ENCODE measurements at regions not wholly inside any gene's neighbourhood (a gene's known extent, or its start where the extent isn't known, plus 50 kb on each side); places are given as distances from the start of the nearest gene placed in this dataset.
"Not testable (repeated sequence)": the region's sequence is repeated elsewhere in the genome, so short reads cannot be mapped to it uniquely, and the experiment has no call there.

DNA sequence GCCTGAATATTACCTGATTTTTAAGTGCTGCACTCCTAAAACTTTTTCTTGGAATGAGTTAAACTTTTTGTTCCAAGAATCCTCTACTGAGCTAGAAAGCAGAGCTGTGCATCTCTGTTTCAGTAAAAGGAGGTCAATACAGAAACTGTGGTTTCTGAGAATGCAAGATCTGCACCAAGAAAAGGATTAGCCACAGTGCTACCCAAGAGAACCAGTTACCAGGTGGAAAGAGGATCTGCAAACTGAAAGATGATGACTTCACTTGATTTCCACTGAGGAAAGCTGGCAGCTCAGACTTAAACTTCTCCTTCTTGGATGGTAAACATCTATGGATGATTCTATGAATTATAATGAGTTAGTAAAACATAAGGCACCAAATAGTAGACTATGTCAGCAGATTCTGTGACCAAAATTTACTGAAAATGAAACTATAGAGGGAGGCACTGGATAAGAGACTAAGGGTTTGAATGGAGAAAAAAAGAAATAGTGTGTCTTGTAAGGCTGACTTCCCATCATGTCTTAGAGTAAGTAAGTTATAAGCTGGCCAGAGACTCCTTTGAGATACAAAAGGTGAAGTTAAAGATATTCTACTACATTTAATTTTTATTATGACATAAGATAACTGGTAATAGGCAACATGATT is 127.7 kb upstream of the CTSV start:
- H3K27me3 ChIP-seq (ENCODE audit: control insufficient read depth in 2 of 2, insufficient read depth in 2 of 2, low read length in 2 of 2); H3K9me3 Mint-ChIP-seq; intact Hi-C loops (cut with micrococcal nuclease); H3K36me3 Mint-ChIP-seq; H2AFZ ChIP-seq (ENCODE audit: insufficient read depth, low read depth, low read length, poor library complexity, severe bottlenecking); H3K4me1 Mint-ChIP-seq; H3K79me2 ChIP-seq (ENCODE audit: insufficient read depth, low read length); H3K4me2 ChIP-seq (replicated peaks; ENCODE audit: extremely low read depth, low read length, poor library complexity, severe bottlenecking); H3K4me3 Mint-ChIP-seq; DNase-seq; H3K36me3 ChIP-seq (replicated peaks in 1 of 2; ENCODE audit: control insufficient read depth in 1 of 2, insufficient read depth in 2 of 2, low read length in 2 of 2); H3K9ac ChIP-seq (ENCODE audit: insufficient read depth, low read length, poor library complexity, severe bottlenecking); H3K27me3 Mint-ChIP-seq (ENCODE audit: low read depth in 3 of 3); H3K4me1 ChIP-seq (ENCODE audit: control insufficient read depth in 1 of 2, insufficient read depth in 2 of 2, low read length in 2 of 2); H3K4me3 ChIP-seq (replicated peaks in 1 of 3; ENCODE audit: low read depth in 2 of 3, low read length in 3 of 3); H3K9me3 ChIP-seq (replicated peaks in 1 of 2; ENCODE audit: control insufficient read depth in 1 of 2, insufficient read depth in 1 of 2, low read length in 2 of 2); H4K20me1 ChIP-seq (ENCODE audit: insufficient read depth, low read length); H3K27ac ChIP-seq (ENCODE audit: low read depth in 1 of 2, low read length in 2 of 2); H3K27ac Mint-ChIP-seq: not testable (repeated sequence)

GRCh38 chr9:97160255-97160654 is 121.3 kb upstream of the CTSV start:
- no CpG with 5 or more reads among the region's 1 CpG for WGBS (ENCODE audit: insufficient coverage)
- H3K27me3 ChIP-seq (ENCODE audit: control insufficient read depth in 2 of 2, insufficient read depth in 2 of 2, low read length in 2 of 2) = no peaks in the 10 kb centered on the region
- H3K4me1 Mint-ChIP-seq = no peaks in the 10 kb centered on the region

GRCh38 chr9:97158722-97159121 is 119.8 kb upstream of the CTSV start:
- H3K79me2 ChIP-seq (ENCODE audit: insufficient read depth, low read length); H4K20me1 ChIP-seq (ENCODE audit: insufficient read depth, low read length); H3K27me3 ChIP-seq (ENCODE audit: control insufficient read depth in 2 of 2, insufficient read depth in 2 of 2, low read length in 2 of 2); H3K9me3 Mint-ChIP-seq; H3K4me3 Mint-ChIP-seq; H3K36me3 ChIP-seq (replicated peaks in 1 of 2; ENCODE audit: control insufficient read depth in 1 of 2, insufficient read depth in 2 of 2, low read length in 2 of 2); DNase-seq; H3K27ac ChIP-seq (ENCODE audit: low read depth in 1 of 2, low read length in 2 of 2); H3K4me1 Mint-ChIP-seq; H3K4me2 ChIP-seq (replicated peaks; ENCODE audit: extremely low read depth, low read length, poor library complexity, severe bottlenecking); H3K27ac Mint-ChIP-seq; H3K36me3 Mint-ChIP-seq; H3K4me3 ChIP-seq (replicated peaks in 1 of 3; ENCODE audit: low read depth in 2 of 3, low read length in 3 of 3); H3K9ac ChIP-seq (ENCODE audit: insufficient read depth, low read length, poor library complexity, severe bottlenecking); H3K9me3 ChIP-seq (replicated peaks in 1 of 2; ENCODE audit: control insufficient read depth in 1 of 2, insufficient read depth in 1 of 2, low read length in 2 of 2); H3K4me1 ChIP-seq (ENCODE audit: control insufficient read depth in 1 of 2, insufficient read depth in 2 of 2, low read length in 2 of 2); H2AFZ ChIP-seq (ENCODE audit: insufficient read depth, low read depth, low read length, poor library complexity, severe bottlenecking); intact Hi-C loops (cut with micrococcal nuclease); H3K27me3 Mint-ChIP-seq (ENCODE audit: low read depth in 3 of 3): not testable (repeated sequence)
- 100% methylated on average over 1 of the region's 3 CpGs for WGBS (ENCODE audit: insufficient coverage)

More at GRCh38 chr9:97160255-97160654, 121.3 kb upstream of the CTSV start:
- Histone ChIP-seq H3K36me3 (replicated peaks in 1 of 2; ENCODE audit: control insufficient read depth in 1 of 2, insufficient read depth in 2 of 2, low read length in 2 of 2) (no peaks in the 10 kb centered on the region), H3K4me1 (ENCODE audit: control insufficient read depth in 1 of 2, insufficient read depth in 2 of 2, low read length in 2 of 2) (no peaks in the 10 kb centered on the region), H3K27ac (ENCODE audit: low read depth in 1 of 2, low read length in 2 of 2) (no peak overlapping the region), H4K20me1 (ENCODE audit: insufficient read depth, low read length) (no peaks in the 10 kb centered on the region), H3K79me2 (ENCODE audit: insufficient read depth, low read length) (no peaks in the 10 kb centered on the region), H3K4me3 (replicated peaks in 1 of 3; ENCODE audit: low read depth in 2 of 3, low read length in 3 of 3) (no peak overlapping the region), H3K9me3 (replicated peaks in 1 of 2; ENCODE audit: control insufficient read depth in 1 of 2, insufficient read depth in 1 of 2, low read length in 2 of 2) (no peaks in the 10 kb centered on the region), H2AFZ (ENCODE audit: insufficient read depth, low read depth, low read length, poor library complexity, severe bottlenecking) (no peak overlapping the region), H3K9ac (ENCODE audit: insufficient read depth, low read length, poor library complexity, severe bottlenecking) (no peak overlapping the region), H3K4me2 (replicated peaks; ENCODE audit: extremely low read depth, low read length, poor library complexity, severe bottlenecking) (no peak overlapping the region)
- H3K9me3 Mint-ChIP-seq = peaks cover 0 to 2% (median 0%) of the 10 kb centered on the region in 7 donors
- peaks cover 0 to 2% (median 2%) of the 10 kb centered on the region in 3 donors for H3K27me3 Mint-ChIP-seq (ENCODE audit: low read depth in 3 of 3)
- intact Hi-C loops (cut with micrococcal nuclease) = no loop called here
- H3K4me3 Mint-ChIP-seq = no peak overlapping the region
- DNase-seq = no peak
- H3K36me3 Mint-ChIP-seq = no peaks in the 10 kb centered on the region
- TF ChIP-seq, protein P1, sequence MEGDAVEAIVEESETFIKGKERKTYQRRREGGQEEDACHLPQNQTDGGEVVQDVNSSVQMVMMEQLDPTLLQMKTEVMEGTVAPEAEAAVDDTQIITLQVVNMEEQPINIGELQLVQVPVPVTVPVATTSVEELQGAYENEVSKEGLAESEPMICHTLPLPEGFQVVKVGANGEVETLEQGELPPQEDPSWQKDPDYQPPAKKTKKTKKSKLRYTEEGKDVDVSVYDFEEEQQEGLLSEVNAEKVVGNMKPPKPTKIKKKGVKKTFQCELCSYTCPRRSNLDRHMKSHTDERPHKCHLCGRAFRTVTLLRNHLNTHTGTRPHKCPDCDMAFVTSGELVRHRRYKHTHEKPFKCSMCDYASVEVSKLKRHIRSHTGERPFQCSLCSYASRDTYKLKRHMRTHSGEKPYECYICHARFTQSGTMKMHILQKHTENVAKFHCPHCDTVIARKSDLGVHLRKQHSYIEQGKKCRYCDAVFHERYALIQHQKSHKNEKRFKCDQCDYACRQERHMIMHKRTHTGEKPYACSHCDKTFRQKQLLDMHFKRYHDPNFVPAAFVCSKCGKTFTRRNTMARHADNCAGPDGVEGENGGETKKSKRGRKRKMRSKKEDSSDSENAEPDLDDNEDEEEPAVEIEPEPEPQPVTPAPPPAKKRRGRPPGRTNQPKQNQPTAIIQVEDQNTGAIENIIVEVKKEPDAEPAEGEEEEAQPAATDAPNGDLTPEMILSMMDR (IDR thresholded peaks at IDR 0.05) = no peak
- no peak overlapping the region for H3K27ac Mint-ChIP-seq

DNA sequence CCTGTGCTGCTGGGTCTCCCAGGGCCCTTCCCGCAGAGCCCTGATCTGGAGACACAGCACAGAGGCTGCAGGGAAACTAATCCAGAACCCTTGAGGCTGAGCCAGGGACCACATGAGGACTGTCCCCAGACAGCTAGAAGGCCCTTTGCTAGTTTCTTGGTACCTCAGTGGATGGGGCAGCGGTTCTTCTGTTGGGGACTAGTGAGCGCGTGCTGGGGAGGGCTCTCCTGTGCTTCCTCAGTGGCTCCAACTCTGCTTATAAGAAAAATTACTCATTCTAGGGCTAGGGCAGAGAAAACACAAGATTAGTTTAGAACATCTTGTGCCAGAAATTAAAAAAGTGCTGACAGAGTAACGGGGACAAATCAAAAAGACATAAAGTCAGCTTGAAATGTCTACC is 116.5 kb upstream of the CTSV start:
- H3K79me2 ChIP-seq (ENCODE audit: insufficient read depth, low read length); H3K36me3 Mint-ChIP-seq; H3K9ac ChIP-seq (ENCODE audit: insufficient read depth, low read length, poor library complexity, severe bottlenecking); H2AFZ ChIP-seq (ENCODE audit: insufficient read depth, low read depth, low read length, poor library complexity, severe bottlenecking); H3K4me1 Mint-ChIP-seq; H3K27ac Mint-ChIP-seq; H3K4me3 ChIP-seq (replicated peaks in 1 of 3; ENCODE audit: low read depth in 2 of 3, low read length in 3 of 3); H3K9me3 ChIP-seq (replicated peaks in 1 of 2; ENCODE audit: control insufficient read depth in 1 of 2, insufficient read depth in 1 of 2, low read length in 2 of 2); H3K4me2 ChIP-seq (replicated peaks; ENCODE audit: extremely low read depth, low read length, poor library complexity, severe bottlenecking); H3K9me3 Mint-ChIP-seq; DNase-seq; H3K4me3 Mint-ChIP-seq; H3K4me1 ChIP-seq (ENCODE audit: control insufficient read depth in 1 of 2, insufficient read depth in 2 of 2, low read length in 2 of 2); H3K27me3 ChIP-seq (ENCODE audit: control insufficient read depth in 2 of 2, insufficient read depth in 2 of 2, low read length in 2 of 2); H3K27me3 Mint-ChIP-seq (ENCODE audit: low read depth in 3 of 3); intact Hi-C loops (cut with micrococcal nuclease); H4K20me1 ChIP-seq (ENCODE audit: insufficient read depth, low read length); H3K36me3 ChIP-seq (replicated peaks in 1 of 2; ENCODE audit: control insufficient read depth in 1 of 2, insufficient read depth in 2 of 2, low read length in 2 of 2); H3K27ac ChIP-seq (ENCODE audit: low read depth in 1 of 2, low read length in 2 of 2): not testable (repeated sequence)
- WGBS (ENCODE audit: insufficient coverage) = 96% methylated on average over 2 of the region's 5 CpGs

Data from CD14-positive monocyte (primary cell).